Chondrocyte (in vitro differentiated cells): ENCODE measurements at regions not wholly inside any gene's neighbourhood (a gene's known extent, or its start where the extent isn't known, plus 50 kb on each side); places are given as distances from the start of the nearest gene placed in this dataset.
"Not testable (repeated sequence)": the region's sequence is repeated elsewhere in the genome, so short reads cannot be mapped to it uniquely, and the experiment has no call there.

Experiments used
- DNase-seq: peaks from one replicate; pipeline ENCODE4 v3.0.0; 2021; ENCODE audit warnings: mixed read lengths, low spot score
- H3K27ac Mint-ChIP-seq: one replicate; pipeline ENCODE4 v1.8.0; 2021; ENCODE audit warnings: mild to moderate bottlenecking, moderate library complexity, mixed read lengths; ENCODE audit not compliant: unreplicated experiment
- H3K27me3 Mint-ChIP-seq: 2 replicates; pipeline ENCODE4 v1.8.0; 2021; ENCODE audit warnings: low read depth, mixed read lengths
- H3K36me3 Mint-ChIP-seq: 2 replicates; pipeline ENCODE4 v1.8.0; 2021; ENCODE audit warnings: low read depth, mixed read lengths
- H3K4me1 Mint-ChIP-seq: 2 replicates; pipeline ENCODE4 v1.8.0; 2021; ENCODE audit warnings: low read depth, mild to moderate bottlenecking, mixed read lengths
- H3K4me3 Mint-ChIP-seq: one replicate; pipeline ENCODE4 v1.8.0; 2021; ENCODE audit warnings: mild to moderate bottlenecking, moderate library complexity, mixed read lengths; ENCODE audit not compliant: unreplicated experiment
- H3K9me3 Mint-ChIP-seq: 2 replicates; pipeline ENCODE4 v1.8.0; 2021; ENCODE audit warnings: low read depth, mixed read lengths
- CTCF ChIP-seq: fragments of 200-600 bp; sonication (generic); IDR thresholded peaks from 2 replicates; pipeline ENCODE4 v1.5.0; 2021; ENCODE audit warnings: antibody characterized with exemption, mild to moderate bottlenecking, moderate library complexity

- H3K4me3 Mint-ChIP-seq: no peak overlapping the region
- no peak for DNase-seq
- H3K27me3 Mint-ChIP-seq: no peaks in the 10 kb centered on the region
- no peak overlapping the region for H3K27ac Mint-ChIP-seq
- TF ChIP-seq CTCF: no peak
- H3K4me1 Mint-ChIP-seq: no peaks in the 10 kb centered on the region
- H3K9me3 Mint-ChIP-seq: no peaks in the 10 kb centered on the region
- no peaks in the 10 kb centered on the region for H3K36me3 Mint-ChIP-seq
Measured at GRCh38 chr7:84912993-84913635, 273.7 kb downstream of the SEMA3D start.

GRCh38 chr7:84912537-84912936 is 274.3 kb downstream of the SEMA3D start:
- Mint-ChIP-seq H3K9me3 (no peaks in the 10 kb centered on the region), H3K4me3 (no peak overlapping the region), H3K27me3 (no peaks in the 10 kb centered on the region), H3K27ac (no peak overlapping the region), H3K36me3 (no peaks in the 10 kb centered on the region), H3K4me1 (no peaks in the 10 kb centered on the region)
- no peak for DNase-seq
- no peak for TF ChIP-seq CTCF

GRCh38 chr7:84912018-84912417 is 274.8 kb downstream of the SEMA3D start:
- TF ChIP-seq CTCF: no peak
- Mint-ChIP-seq H3K9me3 (no peaks in the 10 kb centered on the region), H3K4me3 (no peak overlapping the region), H3K4me1 (no peaks in the 10 kb centered on the region), H3K36me3 (no peaks in the 10 kb centered on the region), H3K27me3 (no peaks in the 10 kb centered on the region), H3K27ac (no peak overlapping the region)
- DNase-seq: no peak

- no peak for DNase-seq
- H3K4me3 Mint-ChIP-seq: no peak overlapping the region
- no peaks in the 10 kb centered on the region for H3K36me3 Mint-ChIP-seq
- H3K27ac Mint-ChIP-seq: no peak overlapping the region
- no peaks in the 10 kb centered on the region for H3K4me1 Mint-ChIP-seq
- TF ChIP-seq CTCF: no peak
- H3K27me3 Mint-ChIP-seq: no peaks in the 10 kb centered on the region
- H3K9me3 Mint-ChIP-seq: no peaks in the 10 kb centered on the region
Measured at GRCh38 chr7:84911077-84911476, 275.8 kb downstream of the SEMA3D start.

GRCh38 chr7:84910322-84910721 is 276.5 kb downstream of the SEMA3D start:
- H3K36me3 Mint-ChIP-seq, H3K9me3 Mint-ChIP-seq, H3K4me3 Mint-ChIP-seq, DNase-seq, H3K4me1 Mint-ChIP-seq, H3K27me3 Mint-ChIP-seq, H3K27ac Mint-ChIP-seq: not testable (repeated sequence)

- Mint-ChIP-seq H3K9me3 (no peaks in the 10 kb centered on the region), H3K36me3 (no peaks in the 10 kb centered on the region), H3K4me3 (no peak overlapping the region), H3K4me1 (no peaks in the 10 kb centered on the region), H3K27me3 (no peaks in the 10 kb centered on the region), H3K27ac (no peak overlapping the region)
- no peak for TF ChIP-seq CTCF
- DNase-seq: no peak
Measured at GRCh38 chr7:84908196-84908793, 278.6 kb downstream of the SEMA3D start.
